B cell (primary cell): ENCODE measurements at regions not wholly inside any gene's neighbourhood (a gene's known extent, or its start where the extent isn't known, plus 50 kb on each side); places are given as distances from the start of the nearest gene placed in this dataset.

Experiments
- ATAC-seq: fragments of 200-7000 bp; cut with Tn5 transposase; one replicate; pipeline ENCODE4 v1.10.0; 2021; ENCODE audit warnings: low read depth, mild to moderate bottlenecking, moderate number of reproducible peaks, moderate library complexity
- CTCF ChIA-PET: fragments of 350-600 bp; sonication (Branson Sonifier 250); formaldehyde crosslinking; loops from one replicate; lab custom pipeline; 2021; ENCODE audit warnings: antibody characterized with exemption, inconsistent platforms; lab: Charles Lee
- POLR2A ChIA-PET: fragments of 350-600 bp; sonication (Branson Sonifier 250); formaldehyde crosslinking; loops from one replicate; lab custom pipeline; 2021; ENCODE audit warnings: antibody characterized with exemption; lab: Charles Lee
- DNase-seq: peaks from one replicate; pipeline ENCODE4 v3.0.0; 2013
- H2AFZ ChIP-seq: 2 replicates; pipeline ENCODE4 v1.6.1; 2012; ENCODE audit warnings: mild to moderate bottlenecking, low read depth, low read length; ENCODE audit not compliant: insufficient read depth, poor library complexity, severe bottlenecking
- H3K27ac ChIP-seq, 2 donors: 1 replicate in 1 of 2; 2 replicates in 1 of 2; pipeline ENCODE4 v1.5.1; 2012 to 2013; ENCODE audit warnings: low read length in 2 of 2, mild to moderate bottlenecking in 2 of 2, moderate library complexity in 1 of 2
- H3K27me3 ChIP-seq, 4 experiments: fragments of 200-600 bp in 1 of 4; sonication (generic) in 1 of 4; replicated peaks in 1 of 4; 1 replicate in 2 of 4; 2 replicates in 2 of 4; pipeline versions ENCODE4 v1.6.1 to v1.7.0; 2013 to 2016; ENCODE audit warnings: low read length in 3 of 4, mild to moderate bottlenecking in 2 of 4, mixed read lengths in 1 of 4, moderate library complexity in 1 of 4; ENCODE audit not compliant: insufficient read depth in 4 of 4, control insufficient read depth in 3 of 4; ENCODE audit errors: control extremely low read depth in 1 of 4
- H3K36me3 ChIP-seq, 2 experiments: replicated peaks in 1 of 2; 1 replicate in 1 of 2; 2 replicates in 1 of 2; pipeline versions ENCODE4 v1.6.1 to v1.7.1; 2013; ENCODE audit warnings: low read length in 1 of 2; ENCODE audit not compliant: insufficient read depth in 2 of 2, control insufficient read depth in 1 of 2; ENCODE audit errors: control extremely low read depth in 1 of 2, extremely low read depth in 1 of 2
- H3K4me1 ChIP-seq, 2 donors: fragments of 200-600 bp in 1 of 2; sonication (generic) in 1 of 2; 1 replicate in 1 of 2; 2 replicates in 1 of 2; pipeline versions ENCODE4 v1.5.1 to v1.6.1; 2013 to 2017; ENCODE audit warnings: low read length in 2 of 2; ENCODE audit not compliant: control insufficient read depth in 2 of 2, insufficient read depth in 2 of 2
- H3K4me2 ChIP-seq: replicated peaks from 2 replicates; pipeline ENCODE3; 2012; ENCODE audit warnings: mild to moderate bottlenecking, low read depth, low read length; ENCODE audit not compliant: poor library complexity, severe bottlenecking
- H3K4me3 ChIP-seq, 5 experiments: fragments of 200-600 bp in 1 of 5; sonication (generic) in 1 of 5; 1 replicate in 3 of 5; 2 replicates in 2 of 5; pipeline versions ENCODE4 v1.5.1 to v1.7.0; 2011 to 2016; ENCODE audit warnings: low read length in 4 of 5, mild to moderate bottlenecking in 4 of 5, low read depth in 2 of 5, control low read depth in 1 of 5, moderate library complexity in 1 of 5; ENCODE audit not compliant: insufficient read depth in 1 of 5; ENCODE audit errors: control extremely low read depth in 1 of 5, extremely low read depth in 1 of 5
- H3K79me2 ChIP-seq: fragments of 200-600 bp; sonication (generic); one replicate; pipeline ENCODE4 v1.6.0; 2016; ENCODE audit warnings: low read length; ENCODE audit not compliant: control insufficient read depth, insufficient read depth
- H3K9ac ChIP-seq: fragments of 200-600 bp; sonication (generic); 2 replicates; pipeline ENCODE4 v1.6.1; 2017; ENCODE audit warnings: mild to moderate bottlenecking, low read length, moderate library complexity
- H3K9me3 ChIP-seq, 3 donors: one replicate each; pipeline versions ENCODE4 v1.6.1 to v1.7.1; 2013; ENCODE audit warnings: low read length in 2 of 3; ENCODE audit not compliant: control insufficient read depth in 2 of 3, insufficient read depth in 1 of 3; ENCODE audit errors: control extremely low read depth in 1 of 3
- H4K20me1 ChIP-seq: 2 replicates; pipeline ENCODE4 v1.6.0; 2012; ENCODE audit warnings: mild to moderate bottlenecking, low read length; ENCODE audit not compliant: insufficient read depth, control insufficient read depth, poor library complexity, severe bottlenecking
- H3K27ac Mint-ChIP-seq: one replicate; pipeline ENCODE4 v1.8.0; 2021; ENCODE audit warnings: mixed read lengths
- H3K27me3 Mint-ChIP-seq: one replicate; pipeline ENCODE4 v1.8.0; 2021; ENCODE audit warnings: mixed read lengths
- H3K4me1 Mint-ChIP-seq: one replicate; pipeline ENCODE4 v1.8.0; 2021; ENCODE audit warnings: mixed read lengths
- H3K4me3 Mint-ChIP-seq: one replicate; pipeline ENCODE4 v1.8.0; 2021; ENCODE audit warnings: mixed read lengths
- H3K9me3 Mint-ChIP-seq: one replicate; pipeline ENCODE4 v1.8.0; 2022; ENCODE audit warnings: mixed read lengths; ENCODE audit not compliant: insufficient read depth
- CTCF ChIP-seq: fragments of 200-600 bp; IDR thresholded peaks from one replicate; pipeline ENCODE4 v1.8.0; 2022; ENCODE audit warnings: antibody characterized with exemption, mild to moderate bottlenecking
- EZH2 ChIP-seq: IDR thresholded peaks from 2 replicates; pipeline ENCODE4 v1.6.1; 2012; ENCODE audit warnings: borderline replicate concordance, low read depth, mild to moderate bottlenecking, moderate library complexity, low read length; ENCODE audit not compliant: insufficient read depth, poor library complexity, severe bottlenecking
- WGBS: methylation state at CpG from one replicate; pipeline ENCODE4 v1.1.5; 2013; ENCODE audit warnings: missing lambda C conversion rate; ENCODE audit not compliant: insufficient coverage; 5-methylcytosine and 5-hydroxymethylcytosine counted together
- intact Hi-C: fragments of 100-400 bp; cut with micrococcal nuclease; formaldehyde crosslinking; loops from one replicate; pipeline ENCODE4 v1.10.0; 2022

GRCh38 chr6:119544325-119545175 is 195.0 kb upstream of the MAN1A1 start:
- DNase-seq (no peak), ATAC-seq (no peak)
- Mint-ChIP-seq H3K4me3 (no peak overlapping the region), H3K27me3 (peaks cover 3% of the 10 kb centered on the region), H3K27ac (no peak overlapping the region), H3K4me1 (no peaks in the 10 kb centered on the region), H3K9me3 (no peaks in the 10 kb centered on the region)
- H3K9ac ChIP-seq: no peak overlapping the region
- CTCF ChIA-PET: interaction anchor here (1.6 kb wide), 1 partner anchor 10 kb away, joined by 4 read pairs; no protein-coding TSS in a partner anchor
- H4K20me1 ChIP-seq: no peaks in the 10 kb centered on the region
- WGBS: 96% methylated on average over 3 of the region's 4 CpGs
- no peaks in the 10 kb centered on the region for H3K79me2 ChIP-seq
- H3K36me3 ChIP-seq: no peaks in the 10 kb centered on the region
- no peak overlapping the region for H3K4me2 ChIP-seq
- no peaks in the 10 kb centered on the region for H3K9me3 ChIP-seq
- POLR2A ChIA-PET: no interaction called here
- TF ChIP-seq EZH2: no peak
- TF ChIP-seq CTCF: no peak
- H3K4me3 ChIP-seq: no peak overlapping the region
- no peak overlapping the region for H3K27ac ChIP-seq
- intact Hi-C loops: no loop called here
- H2AFZ ChIP-seq: no peak overlapping the region
- H3K27me3 ChIP-seq: no peaks in the 10 kb centered on the region
- no peaks in the 10 kb centered on the region for H3K4me1 ChIP-seq

- ChIA-PET POLR2A (no interaction called here), CTCF (no interaction called here)
- TF ChIP-seq CTCF: no peak
- Histone ChIP-seq H3K79me2 (no peaks in the 10 kb centered on the region), H3K4me1 (no peaks in the 10 kb centered on the region), H3K36me3 (no peaks in the 10 kb centered on the region), H3K9me3 (peaks cover 0 to 3% (median 0%) of the 10 kb centered on the region in 3 donors), H4K20me1 (no peaks in the 10 kb centered on the region), H3K9ac (no peak overlapping the region), H3K27ac (no peak overlapping the region), H2AFZ (no peak overlapping the region), H3K27me3 (no peaks in the 10 kb centered on the region), H3K4me2 (no peak overlapping the region), H3K4me3 (no peak overlapping the region)
- intact Hi-C loops: no loop called here
- Mint-ChIP-seq H3K27ac (no peak overlapping the region), H3K4me1 (no peaks in the 10 kb centered on the region), H3K4me3 (no peak overlapping the region), H3K27me3 (peaks cover 3% of the 10 kb centered on the region), H3K9me3 (no peaks in the 10 kb centered on the region)
- DNase-seq (no peak), ATAC-seq (no peak)
- WGBS: 60% methylated on average over 1 of the region's 2 CpGs
Observed at GRCh38 chr6:119543332-119543731, 193.8 kb upstream of the MAN1A1 start.
